ENCODE measurements at regions not wholly inside any gene's neighbourhood (a gene's known extent, or its start where the extent isn't known, plus 50 kb on each side); places are given as distances from the start of the nearest gene placed in this dataset.

DNA sequence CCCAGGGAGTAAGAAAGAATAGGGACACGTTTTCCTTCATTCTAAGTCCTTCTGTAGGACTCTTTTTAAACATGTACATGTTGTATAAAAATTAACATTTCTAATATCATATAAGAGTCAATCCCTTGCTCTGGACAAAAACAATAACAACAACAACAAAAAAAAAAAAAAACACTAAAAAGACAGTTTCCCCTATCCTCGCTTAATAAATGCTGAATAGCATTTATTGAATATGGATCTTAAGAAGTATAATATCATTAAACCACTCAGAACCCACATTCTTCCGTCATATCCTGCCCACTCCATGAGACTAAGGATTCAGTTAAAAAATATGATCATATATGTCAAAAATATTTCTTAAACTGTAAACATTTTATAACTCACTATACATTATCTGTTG lies 145.1 kb downstream of the AQP9 start:
- no peak for DNase-seq
- no peaks in the 10 kb centered on the region for H3K9me3 ChIP-seq
- no peak for ATAC-seq
- no peaks in the 10 kb centered on the region for H3K27me3 ChIP-seq
- H3K27ac ChIP-seq: no peak overlapping the region
- H3K4me3 ChIP-seq: no peak overlapping the region
- no peaks in the 10 kb centered on the region for H3K36me3 ChIP-seq
- intact Hi-C loops (cut with DNase I): no loop called here
- no peaks in the 10 kb centered on the region for H3K4me1 ChIP-seq
- TF ChIP-seq, protein P1, sequence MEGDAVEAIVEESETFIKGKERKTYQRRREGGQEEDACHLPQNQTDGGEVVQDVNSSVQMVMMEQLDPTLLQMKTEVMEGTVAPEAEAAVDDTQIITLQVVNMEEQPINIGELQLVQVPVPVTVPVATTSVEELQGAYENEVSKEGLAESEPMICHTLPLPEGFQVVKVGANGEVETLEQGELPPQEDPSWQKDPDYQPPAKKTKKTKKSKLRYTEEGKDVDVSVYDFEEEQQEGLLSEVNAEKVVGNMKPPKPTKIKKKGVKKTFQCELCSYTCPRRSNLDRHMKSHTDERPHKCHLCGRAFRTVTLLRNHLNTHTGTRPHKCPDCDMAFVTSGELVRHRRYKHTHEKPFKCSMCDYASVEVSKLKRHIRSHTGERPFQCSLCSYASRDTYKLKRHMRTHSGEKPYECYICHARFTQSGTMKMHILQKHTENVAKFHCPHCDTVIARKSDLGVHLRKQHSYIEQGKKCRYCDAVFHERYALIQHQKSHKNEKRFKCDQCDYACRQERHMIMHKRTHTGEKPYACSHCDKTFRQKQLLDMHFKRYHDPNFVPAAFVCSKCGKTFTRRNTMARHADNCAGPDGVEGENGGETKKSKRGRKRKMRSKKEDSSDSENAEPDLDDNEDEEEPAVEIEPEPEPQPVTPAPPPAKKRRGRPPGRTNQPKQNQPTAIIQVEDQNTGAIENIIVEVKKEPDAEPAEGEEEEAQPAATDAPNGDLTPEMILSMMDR (IDR thresholded peaks at IDR 0.05): no peak

- Histone ChIP-seq H3K27ac (no peak overlapping the region), H3K27me3 (no peaks in the 10 kb centered on the region), H3K4me1 (no peaks in the 10 kb centered on the region), H3K36me3 (no peaks in the 10 kb centered on the region), H3K9me3 (no peaks in the 10 kb centered on the region), H3K4me3 (no peak overlapping the region)
- peak; percentile 89 for ATAC-seq
- TF ChIP-seq, protein P1 (IDR thresholded peaks at IDR 0.05): no peak
- intact Hi-C loops (cut with DNase I): no loop called here
- no peak for DNase-seq
Observed at GRCh38 chr15:58284293-58284692, 146.1 kb downstream of the AQP9 start.

GRCh38 chr15:58285212-58285920 lies 146.4 kb upstream of the LIPC start:
- Histone ChIP-seq H3K27me3 (no peaks in the 10 kb centered on the region), H3K9me3 (no peaks in the 10 kb centered on the region), H3K36me3 (no peaks in the 10 kb centered on the region), H3K27ac (no peak overlapping the region), H3K4me3 (no peak overlapping the region), H3K4me1 (no peaks in the 10 kb centered on the region)
- intact Hi-C loops (cut with DNase I): no loop called here
- no peak for ATAC-seq
- TF ChIP-seq, protein P1 (IDR thresholded peaks at IDR 0.05): no peak
- DNase-seq: no peak

DNA sequence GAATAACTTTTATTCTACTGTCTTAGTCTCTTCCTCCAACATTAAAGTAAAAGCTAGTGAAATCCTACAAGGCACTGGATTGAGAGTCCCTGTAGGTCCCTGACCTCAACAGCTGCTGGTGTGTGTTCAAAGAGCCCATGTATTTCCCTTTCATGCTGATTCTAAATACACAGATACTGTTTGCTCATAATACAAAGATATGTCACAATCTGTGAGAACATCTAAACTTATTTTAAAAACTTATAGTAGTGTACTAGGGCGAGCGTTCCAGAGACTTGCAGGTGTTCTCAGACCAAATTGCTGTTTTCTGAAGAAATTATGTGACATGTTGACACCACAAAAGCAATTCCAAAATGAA lies 145.9 kb upstream of the LIPC start:
- TF ChIP-seq, protein P1 (IDR thresholded peaks at IDR 0.05): no peak
- H3K9me3 ChIP-seq: no peaks in the 10 kb centered on the region
- intact Hi-C loops (cut with DNase I): no loop called here
- ATAC-seq: no peak
- H3K27ac ChIP-seq: no peak overlapping the region
- DNase-seq: no peak
- no peaks in the 10 kb centered on the region for H3K36me3 ChIP-seq
- H3K4me1 ChIP-seq: no peaks in the 10 kb centered on the region
- H3K4me3 ChIP-seq: no peak overlapping the region
- H3K27me3 ChIP-seq: no peaks in the 10 kb centered on the region

DNA sequence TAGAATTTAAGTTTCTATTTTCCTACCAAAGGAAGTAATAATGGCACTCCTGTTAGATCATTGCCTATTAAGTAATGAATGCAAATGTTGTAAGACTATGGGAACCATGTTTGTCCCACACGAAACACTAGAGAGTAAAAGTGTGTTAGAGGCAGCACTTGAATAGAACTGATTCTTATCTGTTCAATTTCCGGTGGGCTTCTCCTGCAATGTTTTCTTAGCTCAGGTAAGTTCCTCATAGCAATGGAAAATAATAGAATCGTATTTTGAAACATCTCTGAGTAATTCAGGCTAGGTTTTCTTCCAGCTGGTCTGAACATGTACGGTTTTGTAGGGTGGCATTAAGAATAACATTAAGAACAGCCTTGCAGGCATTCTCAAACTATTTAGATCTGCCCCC lies 145.3 kb upstream of the LIPC start:
- H3K27ac ChIP-seq: no peak overlapping the region
- no peak for ATAC-seq

More for the DNA sequence above, 145.3 kb upstream of the LIPC start:
- no peak for DNase-seq
- no peak overlapping the region for H3K4me3 ChIP-seq
- H3K36me3 ChIP-seq: no peaks in the 10 kb centered on the region
- H3K9me3 ChIP-seq: no peaks in the 10 kb centered on the region
- TF ChIP-seq, protein P1 (IDR thresholded peaks at IDR 0.05): no peak
- intact Hi-C loops (cut with DNase I): no loop called here
- no peaks in the 10 kb centered on the region for H3K27me3 ChIP-seq
- H3K4me1 ChIP-seq: no peaks in the 10 kb centered on the region

Measured in upper lobe of right lung (tissue), 1 donor.